IMR-90 (cell line): ENCODE measurements at regions not wholly inside any gene's neighbourhood (a gene's known extent, or its start where the extent isn't known, plus 50 kb on each side); places are given as distances from the start of the nearest gene placed in this dataset.

Experiments used
- CTCF ChIP-seq: conservative IDR thresholded peaks from 2 replicates; pipeline ENCODE4 v1.5.1; 2012; ENCODE audit warnings: mild to moderate bottlenecking, low read depth, low read length, improper control_type of control experiment
- POLR2A ChIP-seq: IDR thresholded peaks from 2 replicates; pipeline ENCODE4 v1.6.1; 2012; ENCODE audit warnings: mild to moderate bottlenecking, low read depth, low read length
- RFX5 ChIP-seq: IDR thresholded peaks from 2 replicates; pipeline ENCODE4 v1.8.0; 2012; ENCODE audit warnings: low read depth, mild to moderate bottlenecking, low read length, moderate library complexity

- TF ChIP-seq CTCF = no peak
- TF ChIP-seq RFX5 = no peak
- TF ChIP-seq POLR2A = no peak
These were observed 308.1 kb downstream of the TMX3 start for GRCh38 chr18:68406761-68407160.
